Stomach (tissue), 8 donors: ENCODE measurements at regions not wholly inside any gene's neighbourhood (a gene's known extent, or its start where the extent isn't known, plus 50 kb on each side); places are given as distances from the start of the nearest gene placed in this dataset.

Source experiments
- DNase-seq, 2 donors: peaks; one replicate each; pipeline versions ENCODE4 v3.0.0 to v3.0.0-alpha.2; 2013 to 2019
- H3K27ac ChIP-seq, 5 donors: fragments of 200-600 bp in 4 of 5; sonication (generic) in 4 of 5; one replicate each; pipeline ENCODE4 v1.5.1; 2013 to 2019; ENCODE audit warnings: mild to moderate bottlenecking in 1 of 5, moderate library complexity in 1 of 5
- H3K27me3 ChIP-seq, 3 donors: fragments of 200-600 bp; sonication (generic); one replicate each; pipeline ENCODE4 v1.5.1; 2017 to 2019; ENCODE audit warnings: mixed run types in 1 of 3
- H3K36me3 ChIP-seq, 4 donors: fragments of 200-600 bp; sonication (generic); 1 replicate in 3 of 4; 2 replicates in 1 of 4; pipeline ENCODE4 v1.5.1; 2016 to 2019
- H3K4me1 ChIP-seq, 4 donors: fragments of 200-600 bp; sonication (generic); one replicate each; pipeline ENCODE4 v1.5.1; 2016 to 2019
- H3K4me3 ChIP-seq, 4 donors: fragments of 200-600 bp; sonication (generic) in 3 of 4; one replicate each; pipeline ENCODE4 v1.5.1; 2016 to 2019; ENCODE audit warnings: mild to moderate bottlenecking in 1 of 4
- H3K9me3 ChIP-seq, 4 donors: fragments of 200-600 bp; sonication (generic); one replicate each; pipeline ENCODE4 v1.5.1; 2016 to 2019
- EP300 ChIP-seq: sonication (generic); formaldehyde crosslinking; IDR thresholded peaks from one replicate; pipeline ENCODE4 v1.6.1; 2017; ENCODE audit warnings: antibody characterized with exemption
- POLR2A ChIP-seq, 4 donors: fragments of 450-650 bp; IDR thresholded peaks; one replicate each; pipeline ENCODE4 v1.6.1; 2016; ENCODE audit warnings: antibody characterized with exemption in 4 of 4, control low read depth in 2 of 4, mild to moderate bottlenecking in 1 of 4, moderate library complexity in 1 of 4
- POLR2AphosphoS5 ChIP-seq, 3 donors: sonication (generic); formaldehyde crosslinking; IDR thresholded peaks; one replicate each; pipeline ENCODE4 v1.6.1; 2016; ENCODE audit warnings: antibody characterized with exemption in 3 of 3
- WGBS, 5 donors: extraction: QIAGEN DNeasy Blood & Tissue Kit in 3 of 5; methylation state at CpG; one replicate each; pipeline versions ENCODE4 v1.1.5 to v1.1.7; 2013 to 2018; 5-methylcytosine and 5-hydroxymethylcytosine counted together
- intact Hi-C: fragments of 100-400 bp; cut with DNase I; formaldehyde crosslinking; loops from one replicate; pipeline ENCODE4 v1.15.1; 2023; ENCODE audit warnings: low total_unique reads
- TF ChIP-seq, protein P1 (sequence below), 7 experiments: fragments of 450-650 bp in 4 of 7; fragments of 200-600 bp in 3 of 7; sonication (generic) in 3 of 7; IDR thresholded peaks; one replicate each; pipeline ENCODE4 v1.5.1; 2016 to 2019; ENCODE audit warnings: antibody characterized with exemption in 7 of 7, control low read depth in 2 of 7, mild to moderate bottlenecking in 1 of 7
- donor health status: healthy with polysubstance abuse.
- donor health status: Bipolar disorder and iron deficiency.
- donor health status: healthy.

DNA sequence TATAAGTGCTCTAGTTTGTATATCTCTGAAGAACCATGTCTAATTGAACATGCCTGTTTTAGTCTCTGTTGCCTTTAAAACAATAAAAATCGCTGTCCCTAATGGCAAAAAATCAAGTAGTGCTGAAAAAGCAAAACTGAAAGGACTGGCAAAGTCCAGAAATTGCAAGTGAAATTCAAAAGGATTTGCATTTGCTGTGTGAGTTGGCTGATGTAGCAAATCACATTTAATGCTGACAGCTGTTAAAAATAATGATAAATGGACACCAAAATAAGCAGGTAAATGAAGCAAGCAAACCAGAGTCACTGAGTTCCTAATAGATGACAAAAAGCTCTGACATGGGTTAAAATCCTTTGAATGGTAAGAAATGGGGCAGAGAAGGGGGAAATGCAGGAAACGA lies 874.1 kb downstream of the GRM8 start:
- intact Hi-C loops = no loop called here
- WGBS, 5 donors = 47 to 64% (median 54%) methylated on average over 2 of the region's 2 CpGs
- H3K27me3 ChIP-seq = no peaks in the 10 kb centered on the region
- TF ChIP-seq POLR2AphosphoS5 (IDR thresholded peaks at IDR 0.05) (no peak), POLR2A (IDR thresholded peaks at IDR 0.05) (no peak), EP300 (no peak)
- TF ChIP-seq, protein P1, sequence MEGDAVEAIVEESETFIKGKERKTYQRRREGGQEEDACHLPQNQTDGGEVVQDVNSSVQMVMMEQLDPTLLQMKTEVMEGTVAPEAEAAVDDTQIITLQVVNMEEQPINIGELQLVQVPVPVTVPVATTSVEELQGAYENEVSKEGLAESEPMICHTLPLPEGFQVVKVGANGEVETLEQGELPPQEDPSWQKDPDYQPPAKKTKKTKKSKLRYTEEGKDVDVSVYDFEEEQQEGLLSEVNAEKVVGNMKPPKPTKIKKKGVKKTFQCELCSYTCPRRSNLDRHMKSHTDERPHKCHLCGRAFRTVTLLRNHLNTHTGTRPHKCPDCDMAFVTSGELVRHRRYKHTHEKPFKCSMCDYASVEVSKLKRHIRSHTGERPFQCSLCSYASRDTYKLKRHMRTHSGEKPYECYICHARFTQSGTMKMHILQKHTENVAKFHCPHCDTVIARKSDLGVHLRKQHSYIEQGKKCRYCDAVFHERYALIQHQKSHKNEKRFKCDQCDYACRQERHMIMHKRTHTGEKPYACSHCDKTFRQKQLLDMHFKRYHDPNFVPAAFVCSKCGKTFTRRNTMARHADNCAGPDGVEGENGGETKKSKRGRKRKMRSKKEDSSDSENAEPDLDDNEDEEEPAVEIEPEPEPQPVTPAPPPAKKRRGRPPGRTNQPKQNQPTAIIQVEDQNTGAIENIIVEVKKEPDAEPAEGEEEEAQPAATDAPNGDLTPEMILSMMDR (IDR thresholded peaks at IDR 0.05) = no peak
- no peaks in the 10 kb centered on the region for H3K36me3 ChIP-seq
- H3K9me3 ChIP-seq = no peaks in the 10 kb centered on the region
- H3K4me1 ChIP-seq = no peaks in the 10 kb centered on the region
- no peak for DNase-seq
- no peak overlapping the region for H3K4me3 ChIP-seq
- H3K27ac ChIP-seq = no peak overlapping the region

DNA sequence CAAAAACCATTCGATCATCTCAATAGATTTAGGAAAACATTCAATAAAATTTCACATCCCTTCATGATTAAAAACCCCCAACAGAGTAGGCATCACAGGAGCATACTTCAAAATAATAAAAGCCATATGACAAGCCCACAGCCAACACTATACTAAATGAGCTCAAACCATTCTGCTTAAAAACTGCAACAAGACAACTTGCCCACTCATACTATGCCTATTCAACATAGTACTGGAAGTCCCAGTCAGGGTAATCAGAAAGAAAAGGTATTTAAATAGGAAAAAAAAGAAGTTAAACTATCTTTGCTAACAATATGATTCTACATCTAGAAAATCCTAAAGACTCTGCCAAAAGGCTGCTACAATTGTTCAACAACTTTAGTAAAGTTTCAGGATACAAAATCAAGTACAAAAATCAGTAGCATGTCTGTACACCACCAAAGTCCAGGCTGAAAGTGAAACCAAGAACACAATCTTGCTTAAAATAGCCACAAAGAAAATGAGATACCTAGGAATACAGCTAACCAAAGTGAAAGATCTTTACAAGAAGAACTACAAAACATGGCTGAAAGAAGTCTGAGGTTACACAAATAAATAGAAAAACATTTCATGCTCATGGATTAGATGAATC lies 882.6 kb downstream of the GRM8 start:
- intact Hi-C loops = no loop called here
- peaks cover 0 to 13% (median 0%) of the 10 kb centered on the region in 4 donors for H3K9me3 ChIP-seq
- no peaks in the 10 kb centered on the region for H3K4me1 ChIP-seq
- H3K36me3 ChIP-seq = no peaks in the 10 kb centered on the region
- no peak overlapping the region for H3K4me3 ChIP-seq
- no peaks in the 10 kb centered on the region for H3K27me3 ChIP-seq
- 90 to 95% (median 93%) methylated on average over 1 of the region's 1 CpG for WGBS, 5 donors
- TF ChIP-seq, protein P1 (IDR thresholded peaks at IDR 0.05) = no peak
- no peak for TF ChIP-seq POLR2A (IDR thresholded peaks at IDR 0.05)
- TF ChIP-seq POLR2AphosphoS5 (IDR thresholded peaks at IDR 0.05) = no peak
- TF ChIP-seq EP300 = no peak
- no peak overlapping the region for H3K27ac ChIP-seq
- no peak for DNase-seq

DNA sequence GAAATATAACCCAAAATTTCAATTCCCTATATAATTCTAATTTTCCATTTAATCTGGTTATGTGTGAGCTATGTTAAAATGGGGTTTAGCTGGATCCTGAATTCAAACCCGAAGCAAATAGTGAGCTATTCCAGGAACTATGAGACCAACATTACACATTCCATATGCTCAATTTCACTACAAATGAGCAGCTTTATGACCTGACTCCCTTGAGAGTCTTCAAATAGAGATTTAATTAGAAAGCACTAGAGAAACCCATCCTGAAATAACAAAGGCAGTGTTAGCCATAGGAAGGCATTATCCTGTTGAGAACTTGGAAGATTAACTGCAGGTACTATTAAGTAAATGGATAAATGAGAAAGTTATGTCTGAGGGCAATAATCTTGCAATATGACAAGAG lies 890.0 kb downstream of the GRM8 start:
- intact Hi-C loops = no loop called here
- Histone ChIP-seq H3K4me1 (no peaks in the 10 kb centered on the region), H3K27me3 (no peaks in the 10 kb centered on the region), H3K27ac (no peak overlapping the region), H3K9me3 (no peaks in the 10 kb centered on the region), H3K4me3 (no peak overlapping the region), H3K36me3 (no peaks in the 10 kb centered on the region)
- TF ChIP-seq EP300 = no peak
- no peak for TF ChIP-seq POLR2AphosphoS5 (IDR thresholded peaks at IDR 0.05)
- TF ChIP-seq, protein P1 (IDR thresholded peaks at IDR 0.05) = no peak
- no peak for TF ChIP-seq POLR2A (IDR thresholded peaks at IDR 0.05)
- 58 to 88% (median 80%) methylated on average over 1 of the region's 1 CpG for WGBS, 5 donors
- no peak for DNase-seq

DNA sequence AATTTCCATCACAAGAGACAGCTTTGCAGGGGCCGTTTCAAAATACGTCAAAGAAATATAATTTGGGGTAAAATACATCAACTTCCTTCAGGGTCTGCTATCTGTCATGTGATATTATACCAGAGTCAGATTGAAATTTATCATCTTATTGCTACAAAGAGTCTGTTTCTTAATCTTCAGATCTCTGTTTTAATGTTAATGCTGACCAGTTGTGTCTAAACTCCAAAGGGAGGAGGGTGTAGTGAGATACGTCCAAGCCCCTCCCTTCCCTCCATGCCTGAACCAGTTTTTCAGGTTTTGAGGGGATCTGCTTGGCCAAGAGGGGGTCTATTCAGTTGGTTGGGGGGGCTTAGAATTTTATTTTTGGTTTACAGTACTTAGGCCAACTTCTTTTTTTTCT lies 891.6 kb downstream of the GRM8 start:
- intact Hi-C loops = no loop called here
- Histone ChIP-seq H3K27ac (no peak overlapping the region), H3K4me3 (no peak overlapping the region), H3K9me3 (no peaks in the 10 kb centered on the region), H3K36me3 (no peaks in the 10 kb centered on the region), H3K4me1 (no peaks in the 10 kb centered on the region), H3K27me3 (no peaks in the 10 kb centered on the region)
- DNase-seq = no peak
- TF ChIP-seq, protein P1 (IDR thresholded peaks at IDR 0.05) = no peak
- TF ChIP-seq POLR2AphosphoS5 (IDR thresholded peaks at IDR 0.05) (no peak), EP300 (no peak), POLR2A (IDR thresholded peaks at IDR 0.05) (no peak)
- WGBS, 5 donors = 68 to 77% (median 74%) methylated on average over 3 of the region's 3 CpGs
